IMR-90 (cell line): ENCODE measurements at regions not wholly inside any gene's neighbourhood (a gene's known extent, or its start where the extent isn't known, plus 50 kb on each side); places are given as distances from the start of the nearest gene placed in this dataset.
A peak's percentile ranks its signal among the peaks of the same experiment; 100 is the strongest.

ENCODE experiments used
- ATAC-seq: fragments of 200-7000 bp; cut with Tn5 transposase; 2 replicates; pipeline ENCODE4 v1.9.1; 2020; ENCODE audit warnings: low read depth, mild to moderate bottlenecking, moderate library complexity
- BruUV-seq: library from RNA; stranded (reverse); fragments of 400-500 nt; replicated peaks from 2 replicates; lab custom pipeline; 2021; lab: Mats Ljungman, UMichigan
- CTCF ChIA-PET: fragments of 300-600 bp; formaldehyde crosslinking; extraction: SDS; loops from one replicate; lab custom pipeline; 2021; ENCODE audit warnings: antibody characterized with exemption; lab: Yijun Ruan, JAX
- POLR2A ChIA-PET: fragments of 300-600 bp; sonication (Branson Sonifier 250); formaldehyde crosslinking; loops from one replicate; lab custom pipeline; 2022; ENCODE audit warnings: antibody characterized with exemption; ENCODE audit not compliant: unreplicated experiment; lab: Charles Lee
- DNase-seq: peaks from one replicate; pipeline ENCODE4 v3.0.0; 2013
- H2AFZ ChIP-seq: replicated peaks from 2 replicates; pipeline ENCODE3; 2013; ENCODE audit warnings: low read length, mild to moderate bottlenecking; ENCODE audit not compliant: poor library complexity
- H2AK5ac ChIP-seq: 2 replicates; pipeline ENCODE4 v1.6.1; 2013; ENCODE audit warnings: low read depth, low read length, inconsistent platforms
- H2AK9ac ChIP-seq: replicated peaks from 2 replicates; pipeline ENCODE3; 2013; ENCODE audit warnings: mild to moderate bottlenecking, low read depth, low read length, moderate library complexity; ENCODE audit not compliant: poor library complexity
- H2BK120ac ChIP-seq: 2 replicates; pipeline ENCODE4 v1.6.1; 2013; ENCODE audit warnings: low read depth, low read length, inconsistent platforms
- H2BK15ac ChIP-seq: 3 replicates; pipeline ENCODE4 v1.6.1; 2013; ENCODE audit warnings: low read depth, low read length, inconsistent platforms
- H2BK20ac ChIP-seq: 2 replicates; pipeline ENCODE4 v1.6.1; 2013; ENCODE audit warnings: low read depth, mild to moderate bottlenecking, inconsistent platforms, low read length, moderate library complexity
- H2BK5ac ChIP-seq: 2 replicates; pipeline ENCODE4 v1.6.1; 2013; ENCODE audit warnings: mild to moderate bottlenecking, low read depth, low read length, inconsistent platforms; ENCODE audit not compliant: poor library complexity, severe bottlenecking
- H3K14ac ChIP-seq: replicated peaks from 2 replicates; pipeline ENCODE4 v1.6.1; 2013; ENCODE audit warnings: low read depth, low read length, inconsistent platforms
- H3K18ac ChIP-seq: 2 replicates; pipeline ENCODE4 v1.6.1; 2013; ENCODE audit warnings: low read depth, low read length, control low read depth
- H3K23ac ChIP-seq: 2 replicates; pipeline ENCODE4 v1.6.1; 2013; ENCODE audit warnings: low read depth, low read length, inconsistent platforms
- H3K27ac ChIP-seq: 2 replicates; pipeline ENCODE4 v1.5.1; 2013; ENCODE audit warnings: mild to moderate bottlenecking, control low read depth, low read length; ENCODE audit not compliant: insufficient read depth
- H3K27me3 ChIP-seq: 2 replicates; pipeline ENCODE4 v1.6.1; 2013; ENCODE audit warnings: low read length; ENCODE audit not compliant: control insufficient read depth, insufficient read depth
- H3K36me3 ChIP-seq: 2 replicates; pipeline ENCODE4 v1.6.1; 2013; ENCODE audit warnings: low read length, mixed read lengths; ENCODE audit not compliant: control insufficient read depth, insufficient read depth
- H3K4ac ChIP-seq: 2 replicates; pipeline ENCODE4 v1.6.1; 2013; ENCODE audit warnings: low read depth, low read length, inconsistent platforms
- H3K4me1 ChIP-seq: 2 replicates; pipeline ENCODE4 v1.6.1; 2013; ENCODE audit warnings: low read length, mixed read lengths; ENCODE audit not compliant: control insufficient read depth, insufficient read depth
- H3K4me2 ChIP-seq: 2 replicates; pipeline ENCODE4 v1.6.1; 2013; ENCODE audit warnings: low read depth, mild to moderate bottlenecking, control low read depth, low read length, moderate library complexity
- H3K4me3 ChIP-seq: 2 replicates; pipeline ENCODE4 v1.5.1; 2013; ENCODE audit warnings: low read depth, mild to moderate bottlenecking, control low read depth, low read length, moderate library complexity; ENCODE audit not compliant: insufficient read depth
- H3K56ac ChIP-seq: 2 replicates; pipeline ENCODE4 v1.6.1; 2013; ENCODE audit warnings: low read length, inconsistent platforms; ENCODE audit not compliant: insufficient read depth; ENCODE audit errors: extremely low read depth
- H3K79me1 ChIP-seq, 2 experiments: 2 replicates each; pipeline ENCODE4 v1.6.1; 2013; ENCODE audit warnings: low read length in 2 of 2, inconsistent platforms in 1 of 2, low read depth in 1 of 2
- H3K9ac ChIP-seq: 2 replicates; pipeline ENCODE4 v1.6.1; 2013; ENCODE audit warnings: low read depth, low read length, control low read depth
- H3K9me1 ChIP-seq: 2 replicates; pipeline ENCODE4 v1.6.1; 2013; ENCODE audit warnings: low read length, inconsistent platforms; ENCODE audit not compliant: insufficient read depth
- H3K9me3 ChIP-seq: 2 replicates; pipeline ENCODE4 v1.6.1; 2013; ENCODE audit warnings: low read length; ENCODE audit not compliant: control insufficient read depth, insufficient read depth
- H4K20me1 ChIP-seq: 2 replicates; pipeline ENCODE4 v1.6.1; 2013; ENCODE audit warnings: low read length, inconsistent platforms; ENCODE audit not compliant: insufficient read depth
- H4K5ac ChIP-seq: 2 replicates; pipeline ENCODE4 v1.6.1; 2013; ENCODE audit warnings: mild to moderate bottlenecking, low read depth, low read length, control low read depth
- H4K8ac ChIP-seq, 2 experiments: 2 replicates each; pipeline ENCODE4 v1.6.1; 2013; ENCODE audit warnings: low read depth in 2 of 2, low read length in 2 of 2, control low read depth in 1 of 2, inconsistent platforms in 1 of 2
- H4K91ac ChIP-seq: 2 replicates; pipeline ENCODE4 v1.6.1; 2013; ENCODE audit warnings: low read depth, low read length, inconsistent platforms; ENCODE audit not compliant: insufficient read depth
- BHLHE40 ChIP-seq: fragments of 150-350 bp; IDR thresholded peaks from 2 replicates; pipeline ENCODE4 v1.6.1; 2016; ENCODE audit warnings: mild to moderate bottlenecking, low read depth, low read length
- CHD1 ChIP-seq: IDR thresholded peaks from 2 replicates; pipeline ENCODE4 v1.6.1; 2012; ENCODE audit warnings: low read depth, low read length, improper control_type of control experiment
- POLR2A ChIP-seq: IDR thresholded peaks from 2 replicates; pipeline ENCODE4 v1.6.1; 2012; ENCODE audit warnings: mild to moderate bottlenecking, low read depth, low read length
- RCOR1 ChIP-seq: IDR thresholded peaks from 2 replicates; pipeline ENCODE4 v1.6.1; 2012; ENCODE audit warnings: mild to moderate bottlenecking, low read length, improper control_type of control experiment; ENCODE audit not compliant: insufficient replicate concordance
- RFX5 ChIP-seq: IDR thresholded peaks from 2 replicates; pipeline ENCODE4 v1.8.0; 2012; ENCODE audit warnings: low read depth, mild to moderate bottlenecking, low read length, moderate library complexity
- WGBS, 2 experiments: methylation state at CpG; one replicate each; pipeline versions ENCODE4 v1.1.5 to v1.1.7; 2013; ENCODE audit warnings: missing lambda C conversion rate in 2 of 2; ENCODE audit not compliant: insufficient read length in 1 of 2; ENCODE audit errors: extremely low coverage in 2 of 2; 5-methylcytosine and 5-hydroxymethylcytosine counted together
- dilution Hi-C: fragments of 300-500 bp; cut with HindIII; formaldehyde crosslinking; loops from one replicate; pipeline ENCODE4 v1.14.3; 2018; ENCODE audit warnings: low sequenced_read_pairs; ENCODE audit not compliant: unreplicated experiment
- in situ Hi-C: fragments of 300-500 bp; cut with MboI; formaldehyde crosslinking; loops from 3 replicates; pipeline ENCODE4 v1.14.3; 2019; ENCODE audit warnings: low sequenced_read_pairs, inconsistent platforms, mixed read lengths
- intact Hi-C: fragments of 100-400 bp; cut with micrococcal nuclease; formaldehyde crosslinking; loops from 2 replicates; pipeline ENCODE4 v1.10.0; 2022

DNA sequence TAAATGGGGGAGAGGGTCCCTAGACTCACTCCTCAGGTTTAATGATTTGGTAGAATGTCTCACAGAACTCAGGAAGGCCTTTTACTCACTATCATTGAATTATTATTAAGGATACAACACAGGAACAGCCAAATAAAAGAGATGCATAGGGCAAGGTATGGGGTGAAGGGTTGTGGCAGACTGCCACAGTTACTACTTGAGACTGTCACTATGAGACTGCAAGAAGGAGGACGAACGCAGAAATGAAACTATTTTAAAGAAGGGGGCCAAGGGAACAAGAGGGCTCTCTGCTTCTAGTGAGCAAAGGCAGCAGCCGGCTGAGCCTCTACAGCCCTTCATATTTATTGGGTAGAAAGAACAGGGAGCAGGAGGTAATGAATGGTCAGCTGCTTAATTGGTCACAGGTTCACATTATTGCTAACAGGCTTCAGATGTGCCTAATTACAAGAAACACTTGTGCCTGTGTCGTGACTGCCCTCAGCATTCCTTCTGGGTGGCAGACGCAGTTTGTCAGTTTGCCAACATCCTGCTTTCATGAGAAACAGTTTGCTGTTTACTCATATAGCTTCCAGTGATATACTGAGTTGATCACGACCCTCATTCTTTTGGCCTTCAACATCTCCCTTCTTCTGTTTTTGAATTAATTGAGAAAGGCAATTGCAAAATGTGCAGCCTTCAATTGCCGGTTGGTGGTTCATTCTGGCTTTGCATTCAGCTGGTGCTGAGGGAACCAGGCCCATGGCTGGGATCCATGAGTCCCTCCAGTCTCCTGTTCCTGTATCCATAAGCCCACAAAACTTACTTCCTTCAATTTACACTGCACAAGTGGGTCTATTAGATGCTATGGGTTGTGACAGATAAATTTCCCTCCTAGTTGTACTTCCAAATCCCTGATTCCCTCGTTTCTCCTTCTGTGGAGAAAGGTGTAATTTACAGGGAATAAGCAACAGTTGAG is 82.8 kb upstream of the PLEKHG7 start:
- Histone ChIP-seq H3K9me1 (no peaks in the 10 kb centered on the region), H4K91ac (peak overlapping the region; percentile 9; the same call in 1 of the 2 replicates), H4K8ac (no peak overlapping the region), H3K36me3 (no peaks in the 10 kb centered on the region), H3K9me3 (peaks cover 3% of the 10 kb centered on the region), H3K79me1 (no peaks in the 10 kb centered on the region), H3K4me1 (peaks cover 2% of the 10 kb centered on the region; the same call in 1 of the 2 replicates), H2BK20ac (no peak overlapping the region), H3K27ac (no peak overlapping the region), H3K23ac (no peak overlapping the region), H3K18ac (no peak overlapping the region; the same call in 1 of the 2 replicates), H3K14ac (0 out of 2 replicates have a peak overlapping the region, but pooled peaks have one; percentile 14), H2AK9ac (no peak overlapping the region), H4K5ac (no peak overlapping the region), H2BK5ac (no peak overlapping the region), H2AFZ (no peak overlapping the region), H3K4me2 (no peak overlapping the region), H3K4me3 (no peak overlapping the region), H2BK15ac (no peak overlapping the region), H3K4ac (no peak overlapping the region), H3K9ac (no peak overlapping the region), H2AK5ac (no peak overlapping the region), H2BK120ac (no peak overlapping the region), H3K56ac (no peak overlapping the region), H3K27me3 (no peaks in the 10 kb centered on the region), H4K20me1 (no peaks in the 10 kb centered on the region)
- in situ Hi-C loops, result no loop called here
- ATAC-seq, result no peak
- dilution Hi-C loops, result no loop called here
- ChIA-PET POLR2A (no interaction called here), CTCF (interaction anchor here (1.6 kb wide), 1 partner anchor 10 kb away, joined by 3 read pairs; no protein-coding TSS in a partner anchor)
- TF ChIP-seq BHLHE40 (no peak), RFX5 (no peak), RCOR1 (no peak), CHD1 (no peak), POLR2A (no peak)
- WGBS, 2 experiments, result no CpG with 5 or more reads among the region's 8 CpGs
- no peak for DNase-seq
- no TSS peak for BruUV-seq
- intact Hi-C loops, result no loop called here
